Neural progenitor cell (in vitro differentiated cells): ENCODE measurements at regions not wholly inside any gene's neighbourhood (a gene's known extent, or its start where the extent isn't known, plus 50 kb on each side); places are given as distances from the start of the nearest gene placed in this dataset.

Experiments used
- DNase-seq: peaks from one replicate; pipeline ENCODE4 v3.0.0-alpha.2; 2016; ENCODE audit warnings: low spot score
- H2AFZ ChIP-seq: fragments of 200-600 bp; sonication (generic); replicated peaks from 2 replicates; pipeline ENCODE4 v1.6.1; 2016; ENCODE audit warnings: antibody characterized with exemption
- H3F3A ChIP-seq: fragments of 200-600 bp; sonication (generic); 2 replicates; pipeline ENCODE4 v1.6.1; 2016; ENCODE audit warnings: antibody characterized with exemption, low read depth
- H3K27ac ChIP-seq: fragments of 200-600 bp; sonication (generic); 2 replicates; pipeline ENCODE4 v1.5.1; 2016; ENCODE audit warnings: mild to moderate bottlenecking
- H3K27me3 ChIP-seq: fragments of 200-600 bp; sonication (generic); 2 replicates; pipeline ENCODE4 v1.6.1; 2016; ENCODE audit warnings: mild to moderate bottlenecking, moderate library complexity
- H3K36me3 ChIP-seq: fragments of 200-600 bp; sonication (generic); 2 replicates; pipeline ENCODE4 v1.5.1; 2016
- H3K4me1 ChIP-seq: fragments of 200-600 bp; sonication (generic); 2 replicates; pipeline ENCODE4 v1.6.1; 2016; ENCODE audit warnings: mixed run types
- H3K4me2 ChIP-seq: fragments of 200-600 bp; sonication (generic); 2 replicates; pipeline ENCODE4 v1.6.1; 2016
- H3K4me3 ChIP-seq: fragments of 200-600 bp; sonication (generic); 2 replicates; pipeline ENCODE4 v1.5.1; 2016
- H3K79me2 ChIP-seq: fragments of 200-600 bp; sonication (generic); 2 replicates; pipeline ENCODE4 v1.6.1; 2016; ENCODE audit warnings: low read depth
- H3K9ac ChIP-seq: fragments of 200-600 bp; sonication (generic); 2 replicates; pipeline ENCODE4 v1.6.1; 2016
- H3K9me3 ChIP-seq: fragments of 200-600 bp; sonication (generic); 2 replicates; pipeline ENCODE4 v1.5.1; 2016; ENCODE audit warnings: low read depth
- H4K20me1 ChIP-seq: fragments of 200-600 bp; sonication (generic); 2 replicates; pipeline ENCODE4 v1.6.1; 2016; ENCODE audit warnings: low read depth
- H3K27ac Mint-ChIP-seq: 3 replicates; pipeline ENCODE4 v1.8.0; 2021; ENCODE audit warnings: mixed read lengths
- H3K27me3 Mint-ChIP-seq: 2 replicates; pipeline ENCODE4 v1.8.0; 2022; ENCODE audit warnings: low read depth, mild to moderate bottlenecking, inconsistent platforms, moderate library complexity, mixed read lengths; ENCODE audit not compliant: insufficient read depth
- H3K36me3 Mint-ChIP-seq: 3 replicates; pipeline ENCODE4 v1.8.0; 2021; ENCODE audit warnings: mixed read lengths
- H3K4me1 Mint-ChIP-seq: 3 replicates; pipeline ENCODE4 v1.8.0; 2021; ENCODE audit warnings: mixed read lengths
- H3K4me3 Mint-ChIP-seq: 3 replicates; pipeline ENCODE4 v1.8.0; 2021; ENCODE audit warnings: mild to moderate bottlenecking, moderate library complexity, mixed read lengths
- H3K9me3 Mint-ChIP-seq: 3 replicates; pipeline ENCODE4 v1.8.0; 2020; ENCODE audit warnings: mixed read lengths
- EZH2 ChIP-seq: fragments of 200-600 bp; sonication (generic); IDR thresholded peaks from 2 replicates; pipeline ENCODE4 v1.6.1; 2017; ENCODE audit warnings: antibody characterized with exemption, mild to moderate bottlenecking, moderate library complexity
- EZH2phosphoT487 ChIP-seq: fragments of 200-600 bp; sonication (generic); IDR thresholded peaks from 2 replicates; pipeline ENCODE4 v1.6.1; 2017; ENCODE audit warnings: antibody characterized with exemption
- TF ChIP-seq, protein P1 (sequence below): fragments of 200-600 bp; sonication (generic); IDR thresholded peaks from 2 replicates; pipeline ENCODE4 v1.5.1; 2017; ENCODE audit warnings: antibody characterized with exemption, mild to moderate bottlenecking

- DNase-seq: no peak
- Mint-ChIP-seq H3K4me3 (no peak overlapping the region), H3K27me3 (peaks cover 17% of the 10 kb centered on the region), H3K36me3 (no peaks in the 10 kb centered on the region), H3K9me3 (peaks cover 4% of the 10 kb centered on the region), H3K4me1 (no peaks in the 10 kb centered on the region), H3K27ac (no peak overlapping the region)
- Histone ChIP-seq H3F3A (no peaks in the 10 kb centered on the region), H3K27me3 (peaks cover 14% of the 10 kb centered on the region), H2AFZ (no peak overlapping the region), H3K4me2 (no peak overlapping the region), H3K4me1 (no peaks in the 10 kb centered on the region), H3K9me3 (no peaks in the 10 kb centered on the region), H4K20me1 (no peaks in the 10 kb centered on the region), H3K79me2 (no peaks in the 10 kb centered on the region), H3K36me3 (no peaks in the 10 kb centered on the region), H3K27ac (no peak overlapping the region), H3K4me3 (no peak overlapping the region), H3K9ac (no peak overlapping the region)
- TF ChIP-seq, protein P1, sequence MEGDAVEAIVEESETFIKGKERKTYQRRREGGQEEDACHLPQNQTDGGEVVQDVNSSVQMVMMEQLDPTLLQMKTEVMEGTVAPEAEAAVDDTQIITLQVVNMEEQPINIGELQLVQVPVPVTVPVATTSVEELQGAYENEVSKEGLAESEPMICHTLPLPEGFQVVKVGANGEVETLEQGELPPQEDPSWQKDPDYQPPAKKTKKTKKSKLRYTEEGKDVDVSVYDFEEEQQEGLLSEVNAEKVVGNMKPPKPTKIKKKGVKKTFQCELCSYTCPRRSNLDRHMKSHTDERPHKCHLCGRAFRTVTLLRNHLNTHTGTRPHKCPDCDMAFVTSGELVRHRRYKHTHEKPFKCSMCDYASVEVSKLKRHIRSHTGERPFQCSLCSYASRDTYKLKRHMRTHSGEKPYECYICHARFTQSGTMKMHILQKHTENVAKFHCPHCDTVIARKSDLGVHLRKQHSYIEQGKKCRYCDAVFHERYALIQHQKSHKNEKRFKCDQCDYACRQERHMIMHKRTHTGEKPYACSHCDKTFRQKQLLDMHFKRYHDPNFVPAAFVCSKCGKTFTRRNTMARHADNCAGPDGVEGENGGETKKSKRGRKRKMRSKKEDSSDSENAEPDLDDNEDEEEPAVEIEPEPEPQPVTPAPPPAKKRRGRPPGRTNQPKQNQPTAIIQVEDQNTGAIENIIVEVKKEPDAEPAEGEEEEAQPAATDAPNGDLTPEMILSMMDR: no peak
- TF ChIP-seq EZH2phosphoT487: no peak
- TF ChIP-seq EZH2: no peak
Measured at GRCh38 chr17:79349506-79350400, 261.1 kb downstream of the RBFOX3 start.

DNA sequence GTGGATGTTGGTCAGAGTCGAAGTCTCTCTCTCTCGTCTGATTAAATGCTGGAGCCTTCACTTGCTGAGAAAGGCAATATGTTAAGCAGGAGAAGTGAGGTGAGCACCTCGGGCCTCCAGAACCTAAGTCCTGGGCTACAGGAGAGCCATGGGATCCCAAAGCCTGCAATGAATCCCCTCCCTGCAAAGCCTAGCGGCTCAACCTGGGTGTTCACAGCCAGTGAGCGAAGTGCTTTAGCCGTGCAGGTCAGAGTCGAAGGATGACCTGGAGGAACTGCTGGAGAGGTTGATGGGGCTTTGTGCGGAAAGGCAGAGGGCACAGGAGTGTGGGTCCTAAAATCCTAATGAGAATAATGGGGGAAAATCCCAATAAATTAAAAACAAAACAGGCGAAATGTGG is 267.8 kb downstream of the ENGASE start:
- no peaks in the 10 kb centered on the region for H3K36me3 Mint-ChIP-seq
- Histone ChIP-seq H3K27ac (no peak overlapping the region), H4K20me1 (peaks cover 3% of the 10 kb centered on the region), H3K36me3 (no peaks in the 10 kb centered on the region), H2AFZ (no peak overlapping the region), H3F3A (no peaks in the 10 kb centered on the region), H3K4me2 (no peak overlapping the region), H3K79me2 (no peaks in the 10 kb centered on the region), H3K4me1 (no peaks in the 10 kb centered on the region), H3K9me3 (no peaks in the 10 kb centered on the region), H3K9ac (no peak overlapping the region), H3K27me3 (peaks cover 9% of the 10 kb centered on the region), H3K4me3 (no peak overlapping the region)
- H3K4me1 Mint-ChIP-seq: no peaks in the 10 kb centered on the region
- TF ChIP-seq EZH2phosphoT487 (no peak), EZH2 (no peak)
- TF ChIP-seq, protein P1: no peak
- peaks cover 6% of the 10 kb centered on the region for H3K9me3 Mint-ChIP-seq
- H3K27me3 Mint-ChIP-seq: peaks cover 7% of the 10 kb centered on the region
- no peak overlapping the region for H3K27ac Mint-ChIP-seq
- no peak for DNase-seq
- H3K4me3 Mint-ChIP-seq: no peak overlapping the region

GRCh38 chr17:79341816-79342215 is 267.2 kb downstream of the ENGASE start:
- H3K27me3 ChIP-seq: peaks cover 4% of the 10 kb centered on the region
- no peak overlapping the region for H2AFZ ChIP-seq
- Mint-ChIP-seq H3K9me3 (peaks cover 6% of the 10 kb centered on the region), H3K36me3 (no peaks in the 10 kb centered on the region), H3K4me3 (no peak overlapping the region), H3K27ac (no peak overlapping the region), H3K4me1 (no peaks in the 10 kb centered on the region), H3K27me3 (peaks cover 7% of the 10 kb centered on the region)
- no peaks in the 10 kb centered on the region for H3K9me3 ChIP-seq
- no peaks in the 10 kb centered on the region for H3F3A ChIP-seq
- H4K20me1 ChIP-seq: peaks cover 3% of the 10 kb centered on the region
- TF ChIP-seq, protein P1: no peak
- TF ChIP-seq EZH2: no peak
- no peak for TF ChIP-seq EZH2phosphoT487
- no peak for DNase-seq
- H3K4me1 ChIP-seq: no peaks in the 10 kb centered on the region
- H3K4me2 ChIP-seq: no peak overlapping the region
- H3K4me3 ChIP-seq: no peak overlapping the region
- no peaks in the 10 kb centered on the region for H3K79me2 ChIP-seq
- no peak overlapping the region for H3K9ac ChIP-seq
- no peak overlapping the region for H3K27ac ChIP-seq
- H3K36me3 ChIP-seq: no peaks in the 10 kb centered on the region
